Retina (tissue), 1 donor: ENCODE measurements at regions not wholly inside any gene's neighbourhood (a gene's known extent, or its start where the extent isn't known, plus 50 kb on each side); places are given as distances from the start of the nearest gene placed in this dataset.

Source experiments
- DNase-seq: peaks from one replicate; pipeline ENCODE4 v3.0.0-alpha.2; 2016

DNA sequence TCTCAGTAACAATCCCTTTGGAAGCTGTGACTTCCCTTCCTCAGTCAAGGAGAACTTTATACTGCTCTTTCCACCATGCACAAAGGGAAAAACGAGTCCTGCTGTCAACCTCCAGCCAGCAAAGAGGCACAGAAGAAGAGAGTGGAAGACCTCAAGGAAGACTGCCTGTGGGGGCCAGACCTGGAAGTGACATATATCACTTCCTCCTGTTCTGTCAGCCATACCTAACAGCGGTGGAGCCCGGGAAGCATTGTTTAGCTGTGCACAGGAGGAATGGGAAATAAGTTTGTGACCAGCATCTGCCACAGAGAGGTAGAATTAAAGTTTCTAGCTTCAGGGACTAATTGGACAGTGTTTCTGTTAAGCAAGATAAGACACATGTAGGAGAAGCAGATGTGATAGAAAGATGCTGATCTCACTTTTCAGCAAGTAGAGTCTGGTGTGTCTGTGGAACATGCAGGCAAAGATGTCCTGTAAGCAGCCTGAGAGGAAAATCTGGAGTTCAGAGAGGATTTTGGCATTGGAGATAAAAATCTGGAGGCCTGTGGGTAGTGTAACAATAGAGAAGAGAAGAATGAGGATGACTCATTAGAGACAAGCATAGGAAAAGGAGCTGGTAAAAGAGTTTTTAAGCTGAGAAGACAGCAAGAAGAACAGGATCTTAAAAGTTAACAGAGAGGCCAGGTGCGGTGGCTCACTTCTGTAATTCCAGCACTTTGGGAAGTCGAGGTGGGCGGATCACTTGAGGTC is 141.6 kb upstream of the CPSF6 start:
- no peak for DNase-seq

DNA sequence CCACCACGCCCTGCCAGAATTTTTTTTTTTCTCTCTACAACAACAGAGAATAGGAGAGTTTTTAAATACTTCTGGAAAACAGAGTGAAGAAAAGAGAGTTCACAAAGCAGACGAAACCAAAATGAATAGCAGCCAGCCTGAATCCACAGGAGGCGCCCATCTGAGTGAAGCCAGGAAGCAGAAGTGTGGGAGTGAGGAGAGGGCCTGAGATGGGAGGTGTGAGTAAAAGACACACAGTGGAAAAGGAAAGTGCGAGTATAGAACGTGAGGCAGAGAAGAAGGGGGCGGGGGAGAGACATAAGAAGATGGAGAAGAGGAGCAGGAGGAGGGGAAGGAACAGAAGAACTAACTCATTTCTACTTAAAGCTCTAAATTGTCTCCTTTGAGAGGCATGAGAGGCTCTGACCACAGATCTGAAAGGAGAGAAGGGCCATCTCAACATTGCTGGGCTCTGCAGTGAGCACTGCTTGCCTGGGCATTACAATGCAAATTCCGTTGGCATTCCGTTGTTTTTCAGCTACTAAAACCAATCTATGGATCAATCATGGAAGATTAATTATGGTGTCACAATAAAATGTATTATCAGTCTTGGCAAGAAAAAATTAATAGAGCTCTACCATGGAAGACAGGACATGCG is 140.1 kb upstream of the CPSF6 start:
- no peak for DNase-seq

DNA sequence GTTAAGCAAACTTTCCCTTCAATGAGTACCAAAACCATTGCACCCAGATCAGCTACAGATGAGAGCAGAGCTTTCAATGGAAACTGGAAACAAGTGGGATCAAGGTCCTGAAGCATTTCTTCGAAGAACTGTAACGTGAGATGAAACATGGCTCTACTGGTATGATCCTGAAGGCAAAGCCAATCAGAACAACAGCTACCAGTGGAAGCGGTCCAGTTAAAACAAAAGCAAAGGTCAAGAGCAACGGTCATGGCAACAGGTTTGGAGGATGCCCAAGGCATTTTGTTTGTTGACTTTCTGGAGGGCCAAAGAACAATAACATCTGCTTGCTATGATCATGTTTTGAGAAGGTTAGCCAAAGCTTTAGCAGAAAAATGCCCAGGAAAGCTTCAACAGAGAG is 137.9 kb upstream of the CPSF6 start:
- DNase-seq: no peak

DNA sequence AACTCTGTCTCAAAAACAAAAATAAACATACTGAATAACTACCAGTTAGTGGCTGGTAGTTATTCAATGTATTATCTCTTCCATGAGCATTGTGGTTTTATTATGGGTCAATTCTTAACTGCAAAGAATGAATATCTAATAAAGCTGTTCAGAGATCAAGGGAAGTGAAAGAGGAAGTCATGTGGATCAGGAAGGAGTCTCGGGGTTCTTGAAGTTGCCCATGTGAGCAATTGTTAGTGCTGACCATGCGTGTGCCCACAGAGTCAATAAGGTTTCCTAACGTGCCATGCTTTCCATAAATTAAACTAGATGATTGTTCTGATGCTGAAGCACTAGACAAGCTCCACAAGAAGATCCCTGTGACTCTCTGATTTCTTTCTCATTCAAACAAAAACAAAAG is 136.5 kb upstream of the CPSF6 start:
- DNase-seq: no peak

DNA sequence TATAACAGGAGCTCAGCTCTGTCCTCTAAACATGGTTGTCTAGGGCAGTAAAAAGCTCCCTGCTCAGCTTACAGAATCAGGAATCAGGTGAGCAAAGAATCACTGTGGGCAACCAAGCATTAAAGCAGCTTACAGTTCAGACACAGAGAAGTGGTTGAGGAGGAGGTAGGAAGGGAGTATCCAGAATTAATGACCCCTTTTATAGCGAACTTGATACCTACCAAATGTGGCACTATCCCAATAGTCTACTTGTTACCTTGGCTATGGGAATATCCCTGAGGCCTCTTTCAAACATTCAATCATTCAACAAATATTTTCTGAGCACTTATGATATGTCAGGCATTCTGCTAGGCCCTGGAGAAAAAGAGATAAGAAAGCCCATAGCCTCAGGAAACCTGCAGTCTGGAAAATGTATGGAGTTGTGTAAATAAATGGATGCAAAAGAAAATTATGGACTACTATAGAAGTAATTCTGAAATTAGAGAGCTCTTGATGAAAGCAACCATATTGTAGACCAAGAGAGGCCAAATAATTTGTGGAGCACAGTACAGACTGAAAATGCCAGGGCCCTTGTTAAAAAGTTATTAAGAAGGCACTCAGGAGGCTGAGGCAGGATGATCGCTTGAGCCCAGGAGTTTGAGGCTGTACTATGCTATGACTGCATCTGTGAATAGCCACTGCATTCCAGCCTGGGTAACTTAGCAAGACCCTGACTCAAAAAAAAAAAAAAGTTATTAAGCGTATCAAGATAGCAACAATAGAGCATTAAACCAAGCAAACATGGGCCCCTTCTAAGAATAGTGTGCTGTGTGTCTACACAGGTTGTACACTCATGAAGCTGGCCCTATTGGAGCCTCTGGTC is 134.0 kb upstream of the CPSF6 start:
- no peak for DNase-seq

DNA sequence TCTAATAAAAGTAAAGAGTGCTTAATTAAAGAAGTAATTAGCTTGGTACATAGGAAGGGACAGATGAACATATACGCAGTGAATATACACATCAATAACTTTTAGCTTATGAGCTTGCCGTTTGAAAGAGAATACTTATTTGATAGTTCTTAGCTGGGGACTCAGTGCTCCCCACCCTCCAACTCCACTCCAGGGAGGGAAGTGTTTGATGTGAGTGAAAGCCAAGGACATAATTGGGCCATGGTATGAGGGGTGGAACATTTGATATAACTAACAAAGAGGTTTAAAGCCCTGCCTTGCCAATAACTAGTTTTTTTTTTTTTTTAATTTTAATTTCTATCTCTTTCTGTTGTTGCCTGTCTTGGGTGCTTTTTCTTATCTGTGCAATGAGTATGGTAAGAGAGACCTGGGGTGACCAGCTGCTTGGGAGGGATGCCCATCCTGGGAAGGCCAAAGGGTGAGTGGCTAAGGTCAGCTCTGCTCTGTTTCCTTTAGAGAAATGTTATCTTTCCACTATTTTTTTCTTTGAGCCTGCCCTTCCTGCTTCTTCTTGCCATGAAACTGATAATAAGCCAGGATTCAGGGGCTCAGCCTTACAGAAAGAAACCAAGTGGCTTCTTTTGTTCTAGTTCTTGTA is 132.8 kb upstream of the CPSF6 start:
- no peak for DNase-seq

DNA sequence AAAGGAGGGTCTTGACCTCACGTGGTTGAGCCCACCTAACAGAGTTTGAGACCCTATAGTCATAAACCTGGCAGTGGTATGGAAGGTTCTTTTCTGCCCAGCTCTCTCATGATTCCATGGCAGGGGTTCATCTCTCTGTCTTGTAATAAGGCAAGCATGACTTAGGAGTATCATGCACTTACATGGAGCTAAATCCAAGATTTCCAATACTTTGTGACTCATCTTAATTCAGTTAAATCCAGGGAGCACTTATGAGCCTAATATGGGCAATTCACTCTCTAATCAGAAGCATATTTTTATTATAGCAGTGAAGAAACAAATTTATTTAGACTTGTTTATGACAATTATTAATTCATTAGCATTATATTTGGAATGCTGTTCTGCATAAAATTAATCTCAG is 131.8 kb upstream of the CPSF6 start:
- no peak for DNase-seq

DNA sequence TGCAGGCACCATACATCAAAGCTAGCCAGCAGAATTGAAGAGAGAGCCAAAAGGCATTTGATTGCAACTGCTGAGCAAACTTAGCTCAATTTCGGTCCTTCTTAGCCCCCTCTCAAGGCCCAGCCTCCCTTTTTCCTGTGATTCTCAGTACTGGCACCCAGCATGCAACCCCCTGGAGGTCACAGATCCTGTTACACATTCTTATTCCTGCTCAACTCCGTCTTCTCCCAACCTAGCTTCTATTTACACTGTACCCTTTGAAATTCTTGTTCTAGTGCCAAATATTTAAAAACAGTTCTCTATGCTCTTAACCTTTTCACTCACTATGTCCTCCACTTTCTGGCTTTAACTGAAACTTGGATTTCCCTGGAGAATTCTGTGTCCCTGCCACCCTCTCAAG is 131.3 kb upstream of the CPSF6 start:
- no peak for DNase-seq

DNA sequence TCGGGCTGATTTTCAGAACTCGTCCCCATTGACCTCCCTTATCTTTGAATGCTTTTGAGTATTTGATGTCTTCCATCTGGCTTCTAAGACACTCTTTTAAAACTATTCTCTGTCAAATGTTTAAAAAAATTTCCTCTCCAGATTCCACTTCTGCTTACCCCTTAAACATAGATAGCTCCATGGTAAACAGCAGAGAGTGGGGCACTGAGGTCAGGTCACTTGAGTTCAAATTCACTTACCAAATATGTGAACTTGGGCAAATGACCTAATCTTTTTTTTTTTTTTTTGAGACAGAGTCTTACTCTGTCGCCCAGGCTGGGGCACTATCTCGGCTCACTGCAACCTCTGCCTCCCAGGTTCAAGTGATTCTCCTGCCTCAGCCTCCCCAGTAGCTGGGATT is 126.8 kb upstream of the CPSF6 start:
- no peak for DNase-seq

DNA sequence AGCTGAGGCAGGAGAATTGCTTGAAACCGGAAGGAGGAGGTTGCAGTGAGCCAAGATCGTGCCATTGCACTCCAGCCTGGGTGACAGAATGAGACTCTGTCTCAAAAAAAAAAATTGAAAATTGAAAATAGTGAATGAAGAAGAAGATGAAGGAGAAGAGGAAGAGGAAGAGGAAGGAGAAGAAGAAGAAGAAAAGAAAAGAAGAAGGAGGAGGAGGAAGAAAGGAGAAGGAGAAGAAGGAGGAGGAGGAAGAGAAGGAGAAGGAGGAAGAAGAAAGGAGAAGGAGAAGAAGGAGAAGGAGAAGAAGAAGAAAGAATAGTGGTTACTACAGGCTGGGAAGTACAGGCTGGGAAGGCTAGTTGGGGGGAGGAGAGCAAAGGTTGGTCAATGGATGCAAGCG is 124.3 kb upstream of the CPSF6 start:
- no peak for DNase-seq

DNA sequence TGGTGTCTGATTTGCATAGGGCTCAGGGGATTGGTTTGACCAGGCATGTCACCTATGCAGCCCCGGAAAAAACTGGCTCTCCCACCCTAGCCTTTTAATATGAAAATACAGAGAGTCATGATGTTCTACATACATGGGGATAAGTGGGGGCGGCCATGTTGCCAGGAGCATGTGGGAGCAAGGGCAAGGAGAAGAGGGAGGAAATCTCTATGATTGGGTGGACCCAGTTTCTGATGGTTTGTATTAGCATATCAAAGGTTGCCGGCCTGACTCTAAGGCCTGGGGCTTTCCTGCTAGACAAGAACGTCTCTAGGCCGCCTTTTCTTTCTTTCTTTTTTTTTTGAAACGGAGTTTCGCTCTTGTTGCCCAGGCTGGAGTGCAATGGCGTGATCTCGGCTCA is 123.4 kb upstream of the CPSF6 start:
- no peak for DNase-seq

DNA sequence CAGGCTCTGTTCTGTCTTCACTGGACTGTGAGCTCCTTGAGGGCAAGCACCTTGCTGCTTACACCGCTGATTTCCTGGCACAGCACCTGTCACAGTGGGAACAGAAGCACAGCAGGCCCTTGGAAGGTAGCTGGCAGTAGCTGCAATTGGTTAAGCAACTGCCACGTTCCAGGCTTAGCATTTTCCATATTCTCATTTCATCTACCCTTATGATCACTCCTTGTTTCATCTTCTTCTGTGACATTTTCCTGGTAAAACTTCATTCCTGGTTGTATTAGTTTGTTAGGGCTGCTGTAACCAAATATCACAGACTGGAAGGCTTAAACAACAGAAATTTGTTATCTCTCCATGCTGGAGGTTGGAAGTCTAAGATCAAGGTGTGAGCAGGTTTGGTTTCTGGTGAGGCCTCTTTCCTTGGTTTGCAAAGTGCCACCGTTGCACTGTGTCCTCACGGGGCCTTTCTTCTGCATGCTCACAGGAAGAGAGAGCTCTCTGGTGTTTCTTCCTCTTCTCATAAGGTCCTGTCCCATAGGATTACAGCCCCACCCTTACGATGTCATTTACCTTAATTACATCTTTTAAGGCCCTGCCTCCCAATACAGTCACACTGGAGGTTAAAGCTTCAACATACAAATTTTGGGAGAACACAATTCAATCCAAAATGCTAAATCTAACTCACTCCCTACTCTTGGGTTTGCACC is 121.7 kb upstream of the CPSF6 start:
- no peak for DNase-seq

DNA sequence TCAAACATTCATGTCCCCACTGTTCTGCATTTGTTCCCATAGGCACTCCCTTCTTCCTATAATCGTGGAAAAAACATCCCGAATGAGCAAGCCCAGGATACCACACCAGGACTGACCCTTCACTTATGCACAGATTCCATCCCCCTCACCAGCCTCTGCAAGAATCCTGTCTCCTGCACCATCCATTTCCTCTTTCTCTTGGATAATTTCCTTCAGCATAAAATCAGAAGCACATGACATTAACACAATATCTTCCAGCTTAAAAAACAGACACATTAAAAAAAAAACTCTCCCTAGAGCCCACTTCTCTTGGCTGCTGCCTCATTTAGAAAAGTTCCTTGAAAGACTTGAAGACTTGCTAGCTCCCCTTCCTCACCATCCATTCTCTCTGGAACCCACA is 120.9 kb upstream of the CPSF6 start:
- DNase-seq: no peak

DNA sequence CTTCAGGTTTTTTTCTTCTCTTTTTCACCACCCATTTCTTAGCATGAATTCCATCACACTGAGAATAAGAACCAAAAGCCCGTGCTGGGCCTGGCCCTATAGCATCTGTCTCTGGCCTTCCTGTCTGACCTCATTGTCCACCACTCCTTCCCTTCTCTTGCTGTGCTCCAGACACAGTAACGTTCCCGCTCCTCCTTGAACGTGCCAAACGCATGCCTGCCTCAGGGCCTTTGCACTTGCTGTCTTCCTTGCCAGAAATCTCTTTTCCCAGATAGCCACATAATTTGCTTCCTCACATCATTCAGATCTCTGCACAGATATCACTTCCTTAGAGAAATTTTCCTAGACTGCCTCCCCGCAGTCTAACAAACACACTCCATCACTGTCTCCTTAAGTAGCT is 119.6 kb upstream of the CPSF6 start:
- no peak for DNase-seq

DNA sequence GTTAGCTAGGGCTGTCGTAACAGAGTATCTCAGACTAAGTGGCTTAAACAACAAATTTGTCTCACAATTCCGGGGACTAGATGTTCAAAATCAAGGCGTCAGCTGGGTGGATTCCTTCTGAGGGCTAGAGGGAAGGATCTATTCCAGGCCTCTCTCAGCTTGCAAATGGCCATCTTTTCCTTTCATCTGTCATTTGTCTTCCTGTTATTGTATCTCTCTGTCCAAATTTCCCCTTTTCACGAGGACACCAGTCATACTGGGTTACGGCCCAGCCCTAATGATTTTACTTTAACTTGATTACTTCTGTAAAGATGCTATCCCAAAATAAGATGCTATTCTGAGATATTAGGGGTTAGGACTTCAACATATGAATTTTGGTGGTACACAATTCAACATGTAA is 119.0 kb upstream of the CPSF6 start:
- no peak for DNase-seq

DNA sequence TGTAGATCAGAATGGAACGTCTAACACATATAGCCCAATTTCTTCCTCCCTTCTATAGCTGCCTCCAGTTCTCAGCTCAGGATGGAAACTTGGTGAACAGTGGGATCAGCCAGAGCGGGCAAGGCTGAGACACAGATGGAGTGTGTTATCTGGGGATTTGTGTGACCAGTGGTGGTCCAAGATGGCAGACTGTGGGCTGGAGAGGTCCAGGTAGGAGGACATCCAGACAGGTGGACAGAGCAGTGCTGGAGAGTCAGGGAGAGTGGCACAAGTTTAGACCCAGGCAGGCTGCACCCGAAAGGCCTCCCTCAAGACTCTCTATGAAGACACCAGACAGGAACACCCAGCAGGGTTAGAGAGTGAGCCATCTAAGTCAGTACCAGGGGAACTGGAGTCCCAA is 116.1 kb upstream of the CPSF6 start:
- no peak for DNase-seq

DNA sequence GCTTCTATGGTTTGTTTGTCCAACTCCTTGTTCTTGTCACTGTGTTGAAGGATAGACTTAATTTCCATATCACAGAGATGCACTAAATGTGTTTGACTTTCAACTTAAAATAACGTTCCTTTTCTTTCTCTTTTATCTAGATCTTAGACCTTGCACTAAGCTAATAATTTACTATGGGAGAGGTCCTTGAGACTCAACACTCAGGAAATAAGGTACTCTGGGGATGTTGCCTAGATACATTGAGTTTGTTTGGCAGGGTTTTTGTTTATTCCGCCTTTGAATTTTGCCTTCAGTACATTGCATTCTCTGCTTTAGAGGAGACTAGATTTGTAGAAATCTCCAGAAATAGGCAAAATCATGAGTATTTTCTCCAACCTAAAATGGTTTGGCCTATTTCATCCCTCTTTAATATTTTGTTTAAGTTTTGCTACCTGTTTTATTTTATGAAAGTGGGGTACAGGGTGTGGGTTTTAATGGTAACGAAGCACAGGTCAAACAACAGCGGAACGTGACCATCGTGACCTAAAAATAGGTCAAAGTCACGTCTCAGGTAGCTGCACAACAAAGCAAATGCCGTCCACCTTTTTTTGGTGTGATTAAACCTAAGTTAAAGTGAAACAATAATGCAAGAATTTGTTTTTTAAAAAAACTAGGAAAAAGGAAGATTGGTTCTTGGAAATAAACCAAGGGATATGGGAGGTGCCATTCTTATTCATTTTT is 115.3 kb upstream of the CPSF6 start:
- DNase-seq: no peak

DNA sequence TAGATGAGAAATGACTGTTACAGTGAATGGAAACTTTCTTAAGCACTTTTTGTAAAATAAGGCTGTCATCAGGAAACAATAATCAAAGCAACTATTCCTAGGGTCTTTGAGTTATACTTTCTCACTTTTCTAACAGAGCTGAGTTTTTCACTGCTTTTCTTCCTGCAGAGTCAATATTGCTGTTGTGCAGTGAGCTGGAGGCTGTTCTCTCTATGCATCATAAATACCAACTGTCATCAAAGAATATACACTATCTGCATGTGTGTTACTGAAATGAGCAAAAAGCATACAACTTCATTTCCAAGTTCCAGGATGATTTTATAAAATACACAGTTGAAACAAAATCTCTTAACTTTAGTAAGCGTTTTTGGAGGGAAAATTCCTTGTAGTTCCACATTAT is 110.4 kb upstream of the CPSF6 start:
- DNase-seq: no peak

DNA sequence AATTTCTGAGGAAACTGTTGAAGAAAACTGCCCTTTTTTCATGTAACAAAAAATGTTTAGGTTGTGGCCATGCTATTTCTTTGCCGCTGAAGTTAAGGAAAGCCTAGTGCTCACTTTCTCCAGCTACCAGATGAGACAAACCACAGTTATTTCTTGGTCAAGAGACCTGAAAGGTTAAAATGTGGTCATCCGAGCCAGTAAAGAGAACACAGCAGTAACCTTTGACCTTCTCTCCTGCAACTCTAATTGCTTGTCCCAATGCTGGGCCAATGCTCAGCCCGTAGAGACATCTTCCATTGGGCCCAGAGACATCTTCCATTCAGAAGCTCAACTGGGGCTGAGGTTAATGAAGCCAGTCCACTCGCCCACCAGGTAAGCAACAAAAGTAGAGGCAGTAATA is 109.8 kb upstream of the CPSF6 start:
- no peak for DNase-seq

DNA sequence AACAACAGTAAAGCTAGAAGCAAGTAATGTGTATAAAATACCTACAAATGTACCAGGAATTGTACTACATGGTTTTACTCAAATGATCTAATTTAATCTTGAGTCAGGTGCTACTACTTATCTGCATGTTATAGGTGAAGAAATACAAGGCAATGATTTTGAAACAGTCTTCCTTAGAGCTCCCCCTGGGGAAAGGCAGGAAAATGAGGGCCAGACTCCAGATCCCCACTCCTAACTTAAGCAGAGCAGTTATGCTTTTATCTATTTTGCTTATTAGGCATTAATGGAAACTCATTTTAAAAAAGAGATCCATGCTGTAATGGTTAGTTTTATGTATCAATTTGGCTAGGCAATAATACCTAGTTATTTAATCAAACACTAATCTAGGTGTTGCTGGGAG is 109.3 kb upstream of the CPSF6 start:
- no peak for DNase-seq

DNA sequence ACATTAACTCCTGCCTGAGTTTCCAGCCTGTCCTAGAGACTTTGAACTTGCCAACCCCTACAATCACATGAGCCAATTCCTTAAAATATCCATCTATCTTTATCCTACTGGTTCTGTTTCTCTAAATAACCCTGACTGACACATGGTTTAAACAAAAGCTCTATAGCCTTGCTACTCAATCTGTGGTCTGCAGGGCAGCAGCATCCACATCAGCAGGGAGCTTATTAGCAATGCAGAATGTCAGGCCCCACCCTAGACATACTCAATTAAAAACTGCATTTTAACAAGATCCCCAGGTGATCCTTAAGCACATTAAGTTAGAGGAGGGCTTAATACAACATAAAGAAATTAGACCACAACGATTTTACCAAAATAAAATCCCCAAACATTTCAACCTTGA is 108.3 kb upstream of the CPSF6 start:
- no peak for DNase-seq

DNA sequence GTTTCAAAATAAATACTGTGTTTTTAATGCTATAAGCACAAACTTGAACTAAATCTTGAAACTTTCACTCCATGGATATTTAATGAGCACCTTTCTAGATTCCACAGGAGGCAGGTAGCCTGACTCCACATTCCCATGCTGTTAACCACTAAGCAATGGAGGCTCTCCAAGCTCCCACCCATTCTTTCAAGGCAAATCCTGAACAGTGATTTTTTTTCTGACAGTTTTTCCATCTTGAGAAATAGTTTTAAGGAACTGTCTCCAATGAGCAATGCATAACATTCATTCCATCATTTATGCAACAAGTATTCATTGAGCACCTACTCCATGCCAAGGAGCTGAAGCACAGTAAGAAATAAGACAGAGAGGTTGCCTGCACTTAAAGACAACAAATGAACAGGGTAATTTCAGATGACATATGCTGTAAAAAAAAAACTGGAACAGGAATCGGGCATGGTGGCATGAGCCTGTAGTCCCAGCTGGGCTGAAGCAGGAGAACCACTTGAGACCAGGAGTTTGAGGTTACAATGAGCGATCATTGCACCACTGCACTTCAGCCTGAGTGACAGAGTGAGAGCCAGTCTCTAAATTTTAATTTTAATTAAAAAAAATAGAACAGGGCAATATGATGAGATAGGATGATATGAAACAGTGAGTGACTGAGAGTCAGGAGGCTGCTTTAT is 102.3 kb upstream of the CPSF6 start:
- no peak for DNase-seq
